WERI-Rb-1 (cell line): ENCODE measurements at regions not wholly inside any gene's neighbourhood (a gene's known extent, or its start where the extent isn't known, plus 50 kb on each side); places are given as distances from the start of the nearest gene placed in this dataset.

Experiments used
- DNase-seq: peaks from one replicate; pipeline ENCODE4 v3.0.0-alpha.2; 2020
- H3K27ac ChIP-seq: fragments of 250-450 bp; sonication (Bioruptor Pico); 2 replicates; pipeline ENCODE4 v1.5.1; 2020; ENCODE audit warnings: mild to moderate bottlenecking, moderate library complexity
- H3K27me3 ChIP-seq: fragments of 250-450 bp; sonication (Bioruptor Pico); 2 replicates; pipeline ENCODE4 v1.5.1; 2021; ENCODE audit warnings: mild to moderate bottlenecking, low read depth, moderate library complexity; ENCODE audit not compliant: insufficient read depth, severe bottlenecking
- H3K36me3 ChIP-seq: fragments of 250-450 bp; sonication (Bioruptor Pico); 2 replicates; pipeline ENCODE4 v1.5.1; 2020; ENCODE audit warnings: mild to moderate bottlenecking, moderate library complexity
- H3K4me3 ChIP-seq: 2 replicates; pipeline ENCODE4 v1.5.1; 2011; ENCODE audit warnings: low read depth, mild to moderate bottlenecking, control low read depth, low read length
- H3K9me3 ChIP-seq: fragments of 250-450 bp; sonication (Bioruptor Pico); 2 replicates; pipeline ENCODE4 v1.5.1; 2021; ENCODE audit warnings: mild to moderate bottlenecking, moderate library complexity; ENCODE audit not compliant: severe bottlenecking
- CTCF ChIP-seq: IDR thresholded peaks from 2 replicates; pipeline ENCODE4 v1.5.1; 2011; ENCODE audit warnings: low read depth, mild to moderate bottlenecking, control low read depth, inconsistent platforms, low read length

GRCh38 chr3:16741103-16741758 lies 136.0 kb upstream of the DAZL start:
- H3K27ac ChIP-seq: no peak overlapping the region
- no peak for TF ChIP-seq CTCF
- no peak for DNase-seq

GRCh38 chr3:16741890-16742289 lies 136.7 kb upstream of the DAZL start:
- H3K27me3 ChIP-seq: no peaks in the 10 kb centered on the region
- no peaks in the 10 kb centered on the region for H3K9me3 ChIP-seq
- TF ChIP-seq CTCF: no peak
- H3K27ac ChIP-seq: no peak overlapping the region
- H3K36me3 ChIP-seq: no peaks in the 10 kb centered on the region
- no peak for DNase-seq
- no peak overlapping the region for H3K4me3 ChIP-seq

More at GRCh38 chr3:16741103-16741758, 136.0 kb upstream of the DAZL start:
- no peaks in the 10 kb centered on the region for H3K36me3 ChIP-seq
- H3K4me3 ChIP-seq: no peak overlapping the region
- no peaks in the 10 kb centered on the region for H3K9me3 ChIP-seq
- H3K27me3 ChIP-seq: no peaks in the 10 kb centered on the region

- H3K27me3 ChIP-seq: no peaks in the 10 kb centered on the region
- H3K4me3 ChIP-seq: no peak overlapping the region
- TF ChIP-seq CTCF: no peak
- DNase-seq: no peak
- no peaks in the 10 kb centered on the region for H3K9me3 ChIP-seq
- no peak overlapping the region for H3K27ac ChIP-seq
- H3K36me3 ChIP-seq: no peaks in the 10 kb centered on the region
Observed at GRCh38 chr3:16743276-16743675, 138.1 kb upstream of the DAZL start.

- Histone ChIP-seq H3K27ac (no peak overlapping the region), H3K9me3 (no peaks in the 10 kb centered on the region), H3K4me3 (no peak overlapping the region), H3K27me3 (no peaks in the 10 kb centered on the region), H3K36me3 (no peaks in the 10 kb centered on the region)
- no peak for TF ChIP-seq CTCF
- DNase-seq: no peak
Observed at GRCh38 chr3:16759227-16759903, 125.4 kb upstream of the PLCL2 start.

- no peak overlapping the region for H3K4me3 ChIP-seq
- H3K27me3 ChIP-seq: no peaks in the 10 kb centered on the region
- H3K9me3 ChIP-seq: no peaks in the 10 kb centered on the region
- TF ChIP-seq CTCF: no peak
- DNase-seq: no peak
- H3K36me3 ChIP-seq: no peaks in the 10 kb centered on the region
- H3K27ac ChIP-seq: no peak overlapping the region
Observed at GRCh38 chr3:16761571-16761970, 123.2 kb upstream of the PLCL2 start.
